Rectal smooth muscle tissue (tissue), 1 donor: ENCODE measurements at regions not wholly inside any gene's neighbourhood (a gene's known extent, or its start where the extent isn't known, plus 50 kb on each side); places are given as distances from the start of the nearest gene placed in this dataset.
"Not testable (repeated sequence)": the region's sequence is repeated elsewhere in the genome, so short reads cannot be mapped to it uniquely, and the experiment has no call there.

ENCODE experiments used
- H3K27ac ChIP-seq: one replicate; pipeline ENCODE4 v1.7.0; 2013; ENCODE audit warnings: low read depth, low read length, inconsistent platforms
- H3K27me3 ChIP-seq: one replicate; pipeline ENCODE4 v1.7.0; 2013; ENCODE audit warnings: low read length; ENCODE audit not compliant: control insufficient read depth, insufficient read depth
- H3K36me3 ChIP-seq: one replicate; pipeline ENCODE4 v1.7.0; 2013; ENCODE audit warnings: low read length; ENCODE audit not compliant: control insufficient read depth, insufficient read depth
- H3K4me1 ChIP-seq: one replicate; pipeline ENCODE4 v1.7.0; 2013; ENCODE audit warnings: low read length; ENCODE audit not compliant: control insufficient read depth, insufficient read depth
- H3K4me3 ChIP-seq: one replicate; pipeline ENCODE4 v1.7.0; 2013; ENCODE audit warnings: low read length
- H3K9ac ChIP-seq: one replicate; pipeline ENCODE4 v1.7.0; 2013; ENCODE audit warnings: low read length

DNA sequence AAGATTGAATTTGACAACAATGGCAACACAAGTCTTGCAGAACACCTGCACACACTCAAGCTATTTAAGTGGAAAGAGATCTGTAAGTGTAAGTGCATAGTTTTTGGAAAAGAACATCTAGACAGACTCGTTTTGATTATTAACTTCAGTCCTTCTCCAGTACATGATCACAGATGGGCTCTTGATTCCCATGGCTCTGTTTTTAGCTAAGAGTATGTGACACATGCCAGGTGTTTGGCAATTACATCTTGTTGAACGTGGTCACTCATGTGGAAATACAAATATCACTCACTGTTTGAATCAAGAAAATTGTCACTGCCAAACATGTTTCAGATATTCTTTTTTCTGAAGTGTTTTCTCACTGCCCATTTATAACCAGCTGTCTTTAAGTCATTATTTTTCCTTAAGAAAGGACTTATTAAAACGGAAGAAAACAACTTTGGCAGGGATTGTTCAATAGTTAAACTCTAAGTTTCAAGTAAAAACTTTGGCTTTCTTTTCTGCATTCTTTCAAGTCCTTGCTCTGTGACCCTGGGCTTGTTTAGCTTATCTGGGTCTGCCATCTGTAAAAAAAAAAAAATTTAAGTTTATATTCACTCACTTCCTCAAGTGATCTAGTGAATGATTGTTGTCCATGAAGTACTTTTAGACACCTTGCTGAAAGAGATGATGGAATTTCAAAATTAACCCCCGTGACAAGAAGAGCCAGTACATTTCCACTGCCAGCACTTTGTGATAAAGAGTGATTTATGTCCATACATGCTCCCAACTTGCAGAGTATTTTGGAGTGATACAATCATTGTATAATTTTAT is 125.4 kb downstream of the ATXN3L start:
- H3K27ac ChIP-seq: no peak overlapping the region

GRCh38 chrX:13190051-13190450 is 129.8 kb downstream of the ATXN3L start:
- Histone ChIP-seq H3K4me3 (no peak overlapping the region), H3K4me1 (no peaks in the 10 kb centered on the region), H3K9ac (no peak overlapping the region), H3K36me3 (no peaks in the 10 kb centered on the region), H3K27ac (no peak overlapping the region), H3K27me3 (no peaks in the 10 kb centered on the region)

More for the DNA sequence above, 125.4 kb downstream of the ATXN3L start:
- Histone ChIP-seq H3K9ac (no peak overlapping the region), H3K36me3 (no peaks in the 10 kb centered on the region), H3K4me1 (no peaks in the 10 kb centered on the region), H3K4me3 (no peak overlapping the region), H3K27me3 (no peaks in the 10 kb centered on the region)

GRCh38 chrX:13189380-13189779 is 130.5 kb downstream of the ATXN3L start:
- H3K4me3 ChIP-seq: no peak overlapping the region
- no peaks in the 10 kb centered on the region for H3K4me1 ChIP-seq
- H3K27ac ChIP-seq: no peak overlapping the region
- no peaks in the 10 kb centered on the region for H3K27me3 ChIP-seq
- H3K9ac ChIP-seq: no peak overlapping the region
- H3K36me3 ChIP-seq: no peaks in the 10 kb centered on the region

DNA sequence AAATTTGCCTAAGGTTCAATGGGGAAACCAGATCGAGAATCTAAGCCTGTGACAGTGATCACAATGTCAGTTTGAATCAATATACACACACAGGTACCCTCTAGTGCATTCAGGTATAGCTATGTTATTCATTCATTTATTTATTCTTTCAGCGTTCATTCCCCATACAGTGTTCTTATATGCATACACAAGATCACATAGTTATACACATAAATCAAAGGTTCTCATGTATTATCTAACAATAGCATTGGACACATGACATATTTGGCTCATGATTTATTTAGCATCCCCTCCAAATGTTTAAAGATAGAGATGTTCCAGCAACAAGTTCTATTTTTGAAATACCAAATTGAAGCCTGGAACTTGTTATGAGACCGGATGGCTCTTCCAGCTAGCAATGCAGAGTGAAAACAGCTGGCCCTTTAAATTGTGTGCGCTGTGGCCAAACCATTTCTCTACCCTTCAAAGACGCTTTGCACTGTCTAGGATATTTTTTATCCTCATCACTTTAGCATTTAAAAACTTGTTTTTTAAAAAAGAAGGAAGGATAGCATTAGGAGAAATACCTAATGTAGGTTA is 131.0 kb downstream of the ATXN3L start:
- Histone ChIP-seq H3K36me3 (no peaks in the 10 kb centered on the region), H3K27ac (no peak overlapping the region), H3K27me3 (no peaks in the 10 kb centered on the region), H3K9ac (no peak overlapping the region), H3K4me3 (no peak overlapping the region), H3K4me1 (no peaks in the 10 kb centered on the region)

DNA sequence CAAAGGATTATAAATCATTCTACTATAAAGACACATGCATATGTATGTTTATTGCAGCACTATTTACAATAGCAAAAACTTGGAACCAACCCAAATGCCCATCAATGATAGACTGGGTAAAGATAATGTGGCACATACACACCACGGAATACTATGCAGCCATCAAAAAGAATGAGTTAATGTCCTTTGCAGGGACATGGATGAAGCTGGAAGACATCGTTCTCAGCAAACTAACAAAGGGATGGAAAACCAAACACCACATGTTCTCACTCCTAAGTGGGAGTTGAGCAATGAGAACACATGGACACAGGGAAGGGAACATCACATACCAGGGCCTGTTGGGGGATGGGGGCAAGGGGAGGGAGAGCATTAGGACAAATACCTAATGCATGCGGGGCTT is 133.2 kb downstream of the ATXN3L start:
- not testable (repeated sequence) for H3K27ac ChIP-seq, H3K27me3 ChIP-seq, H3K4me1 ChIP-seq, H3K9ac ChIP-seq, H3K4me3 ChIP-seq, H3K36me3 ChIP-seq

- no peak overlapping the region for H3K27ac ChIP-seq
- no peaks in the 10 kb centered on the region for H3K4me1 ChIP-seq
- no peaks in the 10 kb centered on the region for H3K27me3 ChIP-seq
- H3K36me3 ChIP-seq: no peaks in the 10 kb centered on the region
- H3K9ac ChIP-seq: no peak overlapping the region
- H3K4me3 ChIP-seq: no peak overlapping the region
These were observed 136.4 kb upstream of the FAM9C start for GRCh38 chrX:13180807-13181206.

DNA sequence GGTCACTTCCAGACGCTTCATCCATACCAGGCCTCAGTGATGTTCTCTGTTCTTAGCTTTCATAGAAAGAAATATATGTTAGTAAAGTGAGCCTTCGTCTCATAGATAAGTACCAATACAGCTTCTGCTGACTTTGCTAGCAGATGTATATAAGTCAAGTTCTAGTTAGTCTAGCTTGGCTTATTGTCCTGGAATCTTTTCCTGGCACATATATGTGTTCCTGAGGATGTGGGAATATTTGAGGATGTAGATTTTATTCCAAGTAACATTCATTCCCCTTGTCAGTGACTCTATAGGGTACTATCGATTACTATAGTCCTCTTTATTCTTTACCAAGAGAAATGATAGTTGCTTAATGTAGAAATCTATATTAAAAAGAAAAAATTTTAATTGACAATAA is 135.2 kb upstream of the FAM9C start:
- Histone ChIP-seq H3K4me1 (no peaks in the 10 kb centered on the region), H3K4me3 (no peak overlapping the region), H3K9ac (no peak overlapping the region), H3K27me3 (no peaks in the 10 kb centered on the region), H3K36me3 (no peaks in the 10 kb centered on the region), H3K27ac (no peak overlapping the region)

DNA sequence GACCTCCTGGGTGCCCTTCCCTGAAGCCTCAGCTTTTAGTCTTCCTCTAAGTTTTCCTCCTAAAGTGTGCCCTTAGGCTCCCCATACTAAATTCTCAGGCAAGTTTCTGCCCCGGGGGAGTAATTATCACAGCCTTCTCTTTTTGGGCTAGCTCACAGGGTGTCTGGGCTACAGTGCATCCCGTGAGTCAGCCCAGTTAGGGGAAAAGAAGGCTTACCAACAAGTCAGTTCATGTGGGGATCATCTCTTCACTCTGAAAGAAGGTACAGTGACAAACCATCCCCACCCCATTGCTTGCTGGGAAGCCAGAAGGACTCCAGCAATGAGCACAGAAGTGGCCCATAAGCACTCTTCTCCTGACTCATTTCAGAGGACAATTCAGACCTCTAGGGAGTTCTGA is 134.7 kb upstream of the FAM9C start:
- Histone ChIP-seq H3K9ac (no peak overlapping the region), H3K4me1 (no peaks in the 10 kb centered on the region), H3K36me3 (no peaks in the 10 kb centered on the region), H3K27ac (no peak overlapping the region), H3K4me3 (no peak overlapping the region), H3K27me3 (no peaks in the 10 kb centered on the region)

DNA sequence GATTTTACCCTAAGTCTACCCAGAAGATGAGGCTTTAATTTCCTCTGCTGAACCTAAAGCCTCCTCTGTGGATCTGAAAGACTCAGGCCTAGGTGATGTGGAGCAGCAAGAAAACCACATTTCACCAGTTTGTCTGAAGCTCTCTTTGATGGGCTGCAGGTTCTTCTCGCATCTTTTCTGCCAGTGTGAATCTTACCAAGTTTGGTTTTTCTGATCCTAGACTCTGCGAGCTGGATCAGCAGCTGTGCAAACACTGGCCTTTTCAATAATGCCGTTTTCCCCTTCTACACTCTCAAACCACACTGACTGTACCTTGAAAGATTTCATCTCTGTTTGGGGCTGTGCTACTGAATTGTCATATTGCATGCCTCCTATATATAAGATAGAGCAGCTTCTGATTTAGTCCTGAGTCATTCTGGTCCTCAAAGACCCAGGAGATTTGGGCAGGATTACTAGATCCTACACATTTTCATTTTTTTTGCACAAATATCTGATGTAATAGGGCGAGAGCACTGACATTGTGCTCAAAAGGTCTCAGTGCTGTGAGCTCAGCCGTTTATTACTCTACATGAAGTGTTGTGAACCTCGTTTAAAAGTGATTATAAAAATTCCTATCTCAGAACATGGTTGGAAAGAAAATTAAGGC is 133.6 kb upstream of the FAM9C start:
- Histone ChIP-seq H3K4me3 (no peak overlapping the region), H3K4me1 (no peaks in the 10 kb centered on the region), H3K27me3 (no peaks in the 10 kb centered on the region), H3K36me3 (no peaks in the 10 kb centered on the region), H3K9ac (no peak overlapping the region), H3K27ac (no peak overlapping the region)

DNA sequence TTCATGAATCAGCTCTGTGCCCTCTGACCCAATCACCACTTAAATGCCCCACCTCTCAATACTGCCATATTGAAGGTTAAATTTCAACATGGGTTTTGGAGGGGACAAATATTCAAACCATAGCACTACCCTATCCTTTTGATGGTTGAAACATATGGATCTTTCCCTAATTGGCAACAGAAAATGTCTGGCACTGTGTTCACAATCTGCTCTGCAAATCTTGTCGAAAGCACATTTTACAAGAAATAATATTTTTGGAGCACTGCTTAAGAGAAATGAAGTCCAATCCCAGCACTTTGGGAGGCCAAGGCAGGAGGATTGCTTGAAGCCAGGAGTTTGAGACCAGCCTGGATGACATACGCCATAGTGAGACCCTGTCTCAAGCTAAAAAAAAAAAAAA is 130.6 kb upstream of the FAM9C start:
- Histone ChIP-seq H3K4me3 (no peak overlapping the region), H3K9ac (no peak overlapping the region), H3K4me1 (no peaks in the 10 kb centered on the region), H3K27ac (no peak overlapping the region), H3K27me3 (no peaks in the 10 kb centered on the region), H3K36me3 (no peaks in the 10 kb centered on the region)

GRCh38 chrX:13170966-13171558 is 126.6 kb upstream of the FAM9C start:
- no peak overlapping the region for H3K27ac ChIP-seq
- no peak overlapping the region for H3K9ac ChIP-seq
- no peaks in the 10 kb centered on the region for H3K27me3 ChIP-seq
- no peak overlapping the region for H3K4me3 ChIP-seq
- H3K36me3 ChIP-seq: no peaks in the 10 kb centered on the region
- H3K4me1 ChIP-seq: peaks cover 2% of the 10 kb centered on the region

DNA sequence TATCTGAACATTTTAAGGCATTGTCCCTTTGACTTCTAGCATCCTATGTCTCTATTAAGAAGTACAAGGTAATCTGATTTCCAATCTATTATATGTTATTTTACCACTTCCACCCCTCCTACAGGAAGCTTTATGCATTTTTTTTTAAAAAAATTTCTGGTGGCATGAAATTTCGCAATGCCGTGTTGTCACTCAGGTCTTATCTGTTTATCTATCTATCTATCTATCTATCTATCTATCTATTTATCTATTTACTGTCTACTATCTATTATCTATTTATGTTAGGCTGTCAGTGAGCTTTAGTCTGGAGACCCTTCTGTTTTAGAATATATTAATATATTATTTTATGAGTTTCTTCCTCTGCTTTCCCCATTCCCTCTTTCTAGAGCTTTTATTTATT is 125.3 kb upstream of the FAM9C start:
- Histone ChIP-seq H3K4me3 (no peak overlapping the region), H3K4me1 (peaks cover 2% of the 10 kb centered on the region), H3K27ac (no peak overlapping the region), H3K9ac (no peak overlapping the region), H3K27me3 (no peaks in the 10 kb centered on the region), H3K36me3 (no peaks in the 10 kb centered on the region)
